ENCODE measurements at regions not wholly inside any gene's neighbourhood (a gene's known extent, or its start where the extent isn't known, plus 50 kb on each side); places are given as distances from the start of the nearest gene placed in this dataset.

- DNase-seq = no peak
These were observed 208.4 kb upstream of the IRX5 start for GRCh38 chr16:54722210-54722676.

GRCh38 chr16:54720259-54720658, 210.4 kb upstream of the IRX5 start:
- DNase-seq = peak in 1 of 3 donors; percentile 0

- no peak for DNase-seq
These were observed 211.0 kb upstream of the IRX5 start for GRCh38 chr16:54719624-54720023.

GRCh38 chr16:54718376-54718775, 212.3 kb upstream of the IRX5 start:
- DNase-seq = no peak

GRCh38 chr16:54715011-54715410, 215.7 kb upstream of the IRX5 start:
- DNase-seq = no peak

GRCh38 chr16:54712866-54713265, 217.8 kb upstream of the IRX5 start:
- DNase-seq = no peak

- no peak for DNase-seq
These were observed 222.9 kb upstream of the IRX5 start for GRCh38 chr16:54707813-54708212.

- DNase-seq = no peak
These were observed 224.3 kb upstream of the IRX5 start for GRCh38 chr16:54706406-54706805.

- DNase-seq = no peak
These were observed 227.3 kb upstream of the IRX5 start for GRCh38 chr16:54703339-54703738.

- DNase-seq = no peak
These were observed 231.0 kb upstream of the IRX5 start for GRCh38 chr16:54699656-54700055.

GRCh38 chr16:54697677-54698076, 233.0 kb upstream of the IRX5 start:
- no peak for DNase-seq

GRCh38 chr16:54696970-54697369, 233.7 kb upstream of the IRX5 start:
- DNase-seq = no peak

GRCh38 chr16:54696522-54696921, 234.1 kb upstream of the IRX5 start:
- no peak for DNase-seq

GRCh38 chr16:54694651-54695050, 236.0 kb upstream of the IRX5 start:
- DNase-seq = no peak

- no peak for DNase-seq
These were observed 236.8 kb upstream of the IRX5 start for GRCh38 chr16:54693864-54694263.

GRCh38 chr16:54690710-54691109, 240.0 kb upstream of the IRX5 start:
- DNase-seq = no peak

- no peak for DNase-seq
These were observed 240.4 kb upstream of the IRX5 start for GRCh38 chr16:54690306-54690705.

- no peak for DNase-seq
These were observed 241.4 kb upstream of the IRX5 start for GRCh38 chr16:54689072-54689865.

- no peak for DNase-seq
These were observed 242.3 kb upstream of the IRX5 start for GRCh38 chr16:54688339-54688738.

GRCh38 chr16:54687043-54687899, 243.4 kb upstream of the IRX5 start:
- DNase-seq = no peak

- DNase-seq = no peak
These were observed 245.0 kb upstream of the IRX5 start for GRCh38 chr16:54685682-54686081.

- DNase-seq = no peak
These were observed 251.1 kb upstream of the IRX5 start for GRCh38 chr16:54679531-54679930.

GRCh38 chr16:54677308-54677950, 253.2 kb upstream of the IRX5 start:
- DNase-seq = no peak

- DNase-seq = no peak
These were observed 257.4 kb upstream of the IRX5 start for GRCh38 chr16:54673313-54673712.

All from suppressor macrophage treated with lipopolysaccharide for 1 hour (primary cell).